ENCODE measurements at regions not wholly inside any gene's neighbourhood (a gene's known extent, or its start where the extent isn't known, plus 50 kb on each side); places are given as distances from the start of the nearest gene placed in this dataset.

DNA sequence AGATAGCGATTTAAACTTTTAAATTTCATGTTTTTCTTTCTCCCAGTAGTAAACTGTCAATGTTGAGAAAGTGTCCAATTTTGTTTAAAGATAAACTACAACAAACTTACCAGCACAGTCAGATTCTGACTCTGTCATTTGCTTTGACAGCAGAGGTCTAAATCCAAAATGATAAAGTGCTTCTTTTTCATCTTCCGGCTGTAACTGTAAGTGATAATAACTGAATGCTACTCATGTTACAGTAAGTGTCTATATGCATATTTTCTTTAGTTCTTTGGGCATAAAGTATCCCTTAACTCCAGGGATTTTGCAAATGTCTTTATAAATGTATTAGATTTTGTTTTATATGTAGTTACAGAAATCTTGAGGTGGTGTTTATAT, 610.4 kb downstream of the RFPL4B start:
- TF ChIP-seq, protein P1, sequence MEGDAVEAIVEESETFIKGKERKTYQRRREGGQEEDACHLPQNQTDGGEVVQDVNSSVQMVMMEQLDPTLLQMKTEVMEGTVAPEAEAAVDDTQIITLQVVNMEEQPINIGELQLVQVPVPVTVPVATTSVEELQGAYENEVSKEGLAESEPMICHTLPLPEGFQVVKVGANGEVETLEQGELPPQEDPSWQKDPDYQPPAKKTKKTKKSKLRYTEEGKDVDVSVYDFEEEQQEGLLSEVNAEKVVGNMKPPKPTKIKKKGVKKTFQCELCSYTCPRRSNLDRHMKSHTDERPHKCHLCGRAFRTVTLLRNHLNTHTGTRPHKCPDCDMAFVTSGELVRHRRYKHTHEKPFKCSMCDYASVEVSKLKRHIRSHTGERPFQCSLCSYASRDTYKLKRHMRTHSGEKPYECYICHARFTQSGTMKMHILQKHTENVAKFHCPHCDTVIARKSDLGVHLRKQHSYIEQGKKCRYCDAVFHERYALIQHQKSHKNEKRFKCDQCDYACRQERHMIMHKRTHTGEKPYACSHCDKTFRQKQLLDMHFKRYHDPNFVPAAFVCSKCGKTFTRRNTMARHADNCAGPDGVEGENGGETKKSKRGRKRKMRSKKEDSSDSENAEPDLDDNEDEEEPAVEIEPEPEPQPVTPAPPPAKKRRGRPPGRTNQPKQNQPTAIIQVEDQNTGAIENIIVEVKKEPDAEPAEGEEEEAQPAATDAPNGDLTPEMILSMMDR (IDR thresholded peaks at IDR 0.05; ENCODE audit: low read depth, low read length): no peak
- no peak for TF ChIP-seq MYC (IDR thresholded peaks at IDR 0.05; ENCODE audit: low read depth, low read length)

All from NB4 (cell line).